CD4-positive, alpha-beta T cell treated with Interleukin-4 for 4 hours (primary cell): ENCODE measurements at regions not wholly inside any gene's neighbourhood (a gene's known extent, or its start where the extent isn't known, plus 50 kb on each side); places are given as distances from the start of the nearest gene placed in this dataset.
"Not testable (repeated sequence)": the region's sequence is repeated elsewhere in the genome, so short reads cannot be mapped to it uniquely, and the experiment has no call there.

Source experiments
- DNase-seq: peaks from one replicate; pipeline ENCODE4 v3.0.0-alpha.2; 2020

GRCh38 chrX:113699939-113700338, 859.3 kb upstream of the AMOT start:
- no peak for DNase-seq

GRCh38 chrX:113675278-113675677, 834.6 kb upstream of the AMOT start:
- DNase-seq, result no peak

GRCh38 chrX:113651306-113651705, 810.7 kb upstream of the AMOT start:
- DNase-seq, result no peak

- no peak for DNase-seq
Measured at GRCh38 chrX:113644426-113644825, 803.8 kb upstream of the AMOT start.

- DNase-seq, result no peak
Measured at GRCh38 chrX:113634565-113634964, 793.9 kb upstream of the AMOT start.

- DNase-seq, result no peak
Measured at GRCh38 chrX:113629326-113629725, 788.7 kb upstream of the AMOT start.

GRCh38 chrX:113594123-113594841, 753.7 kb upstream of the AMOT start:
- no peak for DNase-seq

GRCh38 chrX:113586281-113586898, 745.8 kb upstream of the AMOT start:
- no peak for DNase-seq

- DNase-seq, result no peak
Measured at GRCh38 chrX:113580486-113580885, 739.9 kb upstream of the AMOT start.

- no peak for DNase-seq
Measured at GRCh38 chrX:113558576-113558975, 717.9 kb upstream of the AMOT start.

GRCh38 chrX:113551919-113552318, 711.3 kb upstream of the AMOT start:
- no peak for DNase-seq

GRCh38 chrX:113548308-113549015, 707.8 kb upstream of the AMOT start:
- no peak for DNase-seq

- DNase-seq, result no peak
Measured at GRCh38 chrX:113545040-113545439, 704.4 kb upstream of the AMOT start.

- DNase-seq, result no peak
Measured at GRCh38 chrX:113539599-113540356, 699.1 kb upstream of the AMOT start.

- DNase-seq, result no peak
Measured at GRCh38 chrX:113529426-113530013, 688.9 kb upstream of the AMOT start.

- no peak for DNase-seq
Measured at GRCh38 chrX:113522814-113523213, 682.2 kb upstream of the AMOT start.

- no peak for DNase-seq
Measured at GRCh38 chrX:113514906-113515305, 674.3 kb upstream of the AMOT start.

- DNase-seq, result no peak
Measured at GRCh38 chrX:113512700-113513395, 672.2 kb upstream of the AMOT start.

GRCh38 chrX:113510586-113510985, 670.0 kb upstream of the AMOT start:
- no peak for DNase-seq

GRCh38 chrX:113492895-113493294, 652.3 kb upstream of the AMOT start:
- DNase-seq, result no peak

GRCh38 chrX:113473418-113473817, 632.8 kb upstream of the AMOT start:
- DNase-seq, result no peak

GRCh38 chrX:113473015-113473414, 632.4 kb upstream of the AMOT start:
- not testable (repeated sequence) for DNase-seq
